ENCODE measurements at regions not wholly inside any gene's neighbourhood (a gene's known extent, or its start where the extent isn't known, plus 50 kb on each side); places are given as distances from the start of the nearest gene placed in this dataset.
"Not testable (repeated sequence)": the region's sequence is repeated elsewhere in the genome, so short reads cannot be mapped to it uniquely, and the experiment has no call there.

- peak; percentile 94 for DNase-seq (ENCODE audit: low read depth)
Observed at GRCh38 chr1:244322791-244323521, 128.8 kb downstream of the ADSS2 start.

- no peak for DNase-seq (ENCODE audit: low read depth)
Observed at GRCh38 chr1:244324176-244324883, 127.4 kb downstream of the ADSS2 start.

- DNase-seq (ENCODE audit: low read depth), result no peak
Observed at GRCh38 chr1:244325056-244325758, 126.5 kb downstream of the ADSS2 start.

GRCh38 chr1:244326757-244327156 lies 125.0 kb downstream of the ADSS2 start:
- DNase-seq (ENCODE audit: low read depth), result no peak

- no peak for DNase-seq (ENCODE audit: low read depth)
Observed at GRCh38 chr1:244327533-244327932, 124.2 kb downstream of the ADSS2 start.

- no peak for DNase-seq (ENCODE audit: low read depth)
Observed at GRCh38 chr1:244328476-244328875, 123.2 kb downstream of the ADSS2 start.

- DNase-seq (ENCODE audit: low read depth), result no peak
Observed at GRCh38 chr1:244329591-244330317, 122.0 kb downstream of the ADSS2 start.

- no peak for DNase-seq (ENCODE audit: low read depth)
Observed at GRCh38 chr1:244330318-244330625, 121.4 kb downstream of the ADSS2 start.

- not testable (repeated sequence) for DNase-seq (ENCODE audit: low read depth)
Observed at GRCh38 chr1:244332761-244333160, 118.9 kb downstream of the ADSS2 start.

GRCh38 chr1:244334315-244334714 lies 117.4 kb downstream of the ADSS2 start:
- not testable (repeated sequence) for DNase-seq (ENCODE audit: low read depth)

- not testable (repeated sequence) for DNase-seq (ENCODE audit: low read depth)
Observed at GRCh38 chr1:244334842-244335241, 116.9 kb downstream of the ADSS2 start.

GRCh38 chr1:244335456-244335855 lies 116.3 kb downstream of the ADSS2 start:
- DNase-seq (ENCODE audit: low read depth), result peak; percentile 65

- DNase-seq (ENCODE audit: low read depth), result no peak
Observed at GRCh38 chr1:244336232-244336899, 115.3 kb downstream of the ADSS2 start.

- DNase-seq (ENCODE audit: low read depth), result no peak
Observed at GRCh38 chr1:244337839-244338238, 113.9 kb downstream of the ADSS2 start.

- DNase-seq (ENCODE audit: low read depth), result no peak
Observed at GRCh38 chr1:244339073-244339692, 112.5 kb downstream of the ADSS2 start.

- no peak for DNase-seq (ENCODE audit: low read depth)
Observed at GRCh38 chr1:244339776-244340175, 111.9 kb downstream of the ADSS2 start.

GRCh38 chr1:244340396-244340795 lies 111.3 kb downstream of the ADSS2 start:
- no peak for DNase-seq (ENCODE audit: low read depth)

GRCh38 chr1:244341455-244342450 lies 110.0 kb downstream of the ADSS2 start:
- peak; percentile 39 for DNase-seq (ENCODE audit: low read depth)

- DNase-seq (ENCODE audit: low read depth), result no peak
Observed at GRCh38 chr1:244344001-244344400, 107.7 kb downstream of the ADSS2 start.
